K562 (cell line): ENCODE measurements at regions not wholly inside any gene's neighbourhood (a gene's known extent, or its start where the extent isn't known, plus 50 kb on each side); places are given as distances from the start of the nearest gene placed in this dataset.

ENCODE experiments used
- ATAC-seq: fragments of 200-7000 bp; cut with Tn5 transposase; 3 replicates; pipeline ENCODE4 v1.9.1; 2020; ENCODE audit warnings: moderate library complexity
- BruUV-seq: library from RNA; stranded (reverse); fragments of 400-500 nt; replicated peaks from 2 replicates; lab custom pipeline; 2021; lab: Mats Ljungman, UMichigan
- CTCF ChIA-PET: fragments of 300-600 bp; formaldehyde crosslinking; extraction: SDS; loops from one replicate; lab custom pipeline; 2021; ENCODE audit warnings: low intra/inter-chr PET ratio; lab: Yijun Ruan, JAX
- POLR2A ChIA-PET: fragments of 300-600, 350-650 bp; sonication (Branson Sonifier 250); formaldehyde crosslinking; extraction: SDS; loops from one replicate; lab custom pipeline; 2021; ENCODE audit warnings: antibody characterized with exemption, inconsistent platforms; lab: Yijun Ruan, JAX
- DNase-seq, 4 experiments: peaks; one replicate each; pipeline versions ENCODE4 v3.0.0 to v3.0.0-alpha.2; 2011 to 2018; ENCODE audit warnings: low spot score in 3 of 4, mixed read lengths in 3 of 4; ENCODE audit errors: extremely low read depth in 1 of 4
- FAIRE-seq: peaks from 2 replicates; lab custom pipeline; 2011; peaks lifted over from hg19 to GRCh38; lab: Jason Lieb, UNC
- H2AFZ ChIP-seq: 2 replicates; pipeline ENCODE4 v1.6.0; 2011; ENCODE audit warnings: low read depth, low read length, control low read depth, inconsistent platforms
- H3K27ac ChIP-seq: fragments of 200-600 bp; 3 replicates; pipeline ENCODE4 v1.8.0; 2011; ENCODE audit warnings: low read depth, mild to moderate bottlenecking, control low read depth, inconsistent platforms, low read length, moderate library complexity, mixed read lengths; ENCODE audit errors: extremely low read depth
- H3K27me3 ChIP-seq, 2 experiments: fragments of 300-600 bp in 1 of 2; 2 replicates in 1 of 2; 3 replicates in 1 of 2; pipeline versions ENCODE4 v1.6.0 to v1.8.0; 2011; ENCODE audit warnings: inconsistent platforms in 2 of 2, low read length in 2 of 2, mild to moderate bottlenecking in 1 of 2, mixed read lengths in 1 of 2, moderate library complexity in 1 of 2; ENCODE audit not compliant: control insufficient read depth in 2 of 2, insufficient read depth in 2 of 2
- H3K36me3 ChIP-seq: fragments of 300-600 bp; 3 replicates; pipeline ENCODE4 v1.8.0; 2011; ENCODE audit warnings: mild to moderate bottlenecking, low read length, inconsistent platforms; ENCODE audit not compliant: control insufficient read depth, insufficient read depth
- H3K4me1 ChIP-seq, 2 experiments: fragments of 200-600 bp in 1 of 2; replicated peaks in 1 of 2; 2 replicates in 1 of 2; 3 replicates in 1 of 2; pipeline versions ENCODE4 v1.5.1 to v1.8.0; 2011; ENCODE audit warnings: inconsistent platforms in 2 of 2, low read length in 2 of 2, mild to moderate bottlenecking in 1 of 2, mixed read lengths in 1 of 2, moderate library complexity in 1 of 2; ENCODE audit not compliant: control insufficient read depth in 2 of 2, insufficient read depth in 2 of 2
- H3K4me2 ChIP-seq: 2 replicates; pipeline ENCODE4 v1.6.1; 2011; ENCODE audit warnings: low read length, control low read depth, inconsistent platforms, mixed read lengths; ENCODE audit not compliant: insufficient read depth
- H3K4me3 ChIP-seq: fragments of 200-600 bp; sonication (generic), shearing (Covaris generic); 2 replicates; pipeline ENCODE4 v1.5.1; 2016; ENCODE audit warnings: control low read depth, inconsistent platforms
- H3K79me2 ChIP-seq: fragments of 200-600 bp; 3 replicates; pipeline ENCODE4 v1.8.0; 2011; ENCODE audit warnings: low read length, inconsistent platforms; ENCODE audit not compliant: control insufficient read depth, insufficient read depth
- H3K9ac ChIP-seq, 2 experiments: 2 replicates each; pipeline versions ENCODE4 v1.6.0 to v1.6.1; 2011; ENCODE audit warnings: low read depth in 2 of 2, low read length in 2 of 2, control low read depth in 1 of 2, inconsistent platforms in 1 of 2, mild to moderate bottlenecking in 1 of 2, mixed read lengths in 1 of 2; ENCODE audit not compliant: insufficient read depth in 1 of 2
- H3K9me1 ChIP-seq: one replicate; pipeline ENCODE4 v1.6.0; 2011; ENCODE audit warnings: inconsistent platforms, mild to moderate bottlenecking, low read length, moderate library complexity; ENCODE audit not compliant: control insufficient read depth, insufficient read depth
- H3K9me3 ChIP-seq: replicated peaks from 2 replicates; pipeline ENCODE4 v1.5.1; 2011; ENCODE audit warnings: low read depth, low read length, inconsistent platforms; ENCODE audit not compliant: control insufficient read depth, insufficient read depth
- H4K20me1 ChIP-seq: replicated peaks from 2 replicates; pipeline ENCODE4 v1.6.1; 2011; ENCODE audit warnings: low read length, inconsistent platforms, mixed read lengths; ENCODE audit not compliant: control insufficient read depth, insufficient read depth
- BHLHE40 ChIP-seq: IDR thresholded peaks from 2 replicates; pipeline ENCODE4 v1.6.1; 2011; ENCODE audit warnings: low read length, improper control_type of control experiment
- MXI1 ChIP-seq: IDR thresholded peaks from 2 replicates; pipeline ENCODE4 v1.6.1; 2011; ENCODE audit warnings: low read depth, mild to moderate bottlenecking, improper control_type of control experiment, low read length
- TRIM24 ChIP-seq, 2 experiments: fragments of 450-650 bp; IDR thresholded peaks; 2 replicates each; pipeline ENCODE4 v1.6.1; 2016
- ZNF695 ChIP-seq: fragments of 450-650 bp; formaldehyde crosslinking; IDR thresholded peaks from 2 replicates; pipeline ENCODE4 v1.4.0; 2020; ENCODE audit warnings: mild to moderate bottlenecking, moderate library complexity
- WGBS: fragments of 100-300 bp; shearing (Covaris generic); methylation state at CpG from one replicate; pipeline ENCODE4 v1.1.6; 2016; ENCODE audit warnings: low coverage, mixed read lengths; ENCODE audit not compliant: insufficient coverage; ENCODE audit errors: missing lambda C conversion rate; 5-methylcytosine and 5-hydroxymethylcytosine counted together
- in situ Hi-C: fragments of 300-500 bp; cut with MboI; formaldehyde crosslinking; loops from 4 replicates; pipeline ENCODE4 v1.15.0; 2018; ENCODE audit warnings: inconsistent platforms, mixed read lengths
- intact Hi-C: fragments of 100-400 bp; cut with micrococcal nuclease; formaldehyde crosslinking; loops from 2 replicates; pipeline ENCODE4 v1.14.2; 2022
- TF ChIP-seq, protein P1 (sequence below): fragments of 450-650 bp; conservative IDR thresholded peaks from 2 replicates; pipeline ENCODE4 v1.6.1; 2016; ENCODE audit warnings: missing genetic modification characterization, low read depth, mild to moderate bottlenecking, missing compliant biosample characterization, moderate library complexity
- TF ChIP-seq, protein P2 (sequence below), 2 experiments: fragments of 450-650 bp in 1 of 2; sonication (generic) in 1 of 2; formaldehyde crosslinking; conservative IDR thresholded peaks; 2 replicates each; pipeline versions ENCODE4 v1.4.0 to v1.8.1; 2020 to 2022; ENCODE audit warnings: mild to moderate bottlenecking in 1 of 2, missing genetic modification reagents in 1 of 2

DNA sequence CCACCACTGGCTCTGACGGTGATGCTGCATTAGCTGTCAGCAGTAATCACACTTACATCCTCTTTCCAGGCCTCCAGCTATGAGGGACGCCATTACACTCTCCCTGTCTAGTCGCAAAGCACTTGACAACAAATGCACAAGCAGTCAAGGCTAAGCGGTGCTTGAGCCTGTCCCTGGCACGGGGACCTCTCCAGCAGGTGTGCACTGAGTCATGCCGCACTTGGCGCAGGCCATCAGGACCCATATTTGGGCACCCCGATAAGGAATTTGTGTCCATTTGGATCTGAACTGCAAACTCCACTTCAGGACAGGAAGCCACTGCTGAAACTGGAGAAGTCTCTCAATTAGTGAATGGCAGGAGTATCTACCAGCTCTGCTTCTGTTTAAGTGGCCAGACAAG lies 301.9 kb upstream of the OBI1 start:
- no peaks in the 10 kb centered on the region for H3K9me1 ChIP-seq
- no peak overlapping the region for H3K27ac ChIP-seq
- no peak overlapping the region for H3K4me3 ChIP-seq
- no peak overlapping the region for H2AFZ ChIP-seq
- TF ChIP-seq TRIM24 (IDR thresholded peaks at IDR 0.05): no peak
- TF ChIP-seq, protein P1, sequence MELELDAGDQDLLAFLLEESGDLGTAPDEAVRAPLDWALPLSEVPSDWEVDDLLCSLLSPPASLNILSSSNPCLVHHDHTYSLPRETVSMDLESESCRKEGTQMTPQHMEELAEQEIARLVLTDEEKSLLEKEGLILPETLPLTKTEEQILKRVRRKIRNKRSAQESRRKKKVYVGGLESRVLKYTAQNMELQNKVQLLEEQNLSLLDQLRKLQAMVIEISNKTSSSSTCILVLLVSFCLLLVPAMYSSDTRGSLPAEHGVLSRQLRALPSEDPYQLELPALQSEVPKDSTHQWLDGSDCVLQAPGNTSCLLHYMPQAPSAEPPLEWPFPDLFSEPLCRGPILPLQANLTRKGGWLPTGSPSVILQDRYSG (tag): no peak
- TF ChIP-seq, protein P2, sequence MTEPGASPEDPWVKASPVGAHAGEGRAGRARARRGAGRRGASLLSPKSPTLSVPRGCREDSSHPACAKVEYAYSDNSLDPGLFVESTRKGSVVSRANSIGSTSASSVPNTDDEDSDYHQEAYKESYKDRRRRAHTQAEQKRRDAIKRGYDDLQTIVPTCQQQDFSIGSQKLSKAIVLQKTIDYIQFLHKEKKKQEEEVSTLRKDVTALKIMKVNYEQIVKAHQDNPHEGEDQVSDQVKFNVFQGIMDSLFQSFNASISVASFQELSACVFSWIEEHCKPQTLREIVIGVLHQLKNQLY (CRISPR knock-in tag; conservative IDR thresholded peaks at IDR 0.05): no peak
- TF ChIP-seq ZNF695 (CRISPR knock-in tag): no peak
- no peak for TF ChIP-seq MXI1
- no peak for TF ChIP-seq BHLHE40
- DNase-seq (no peak), FAIRE-seq (no peak), ATAC-seq (no peak)
- H3K9ac ChIP-seq: no peak overlapping the region
- POLR2A ChIA-PET: no interaction called here
- H3K36me3 ChIP-seq: no peaks in the 10 kb centered on the region
- H3K4me1 ChIP-seq: no peaks in the 10 kb centered on the region
- no peaks in the 10 kb centered on the region for H3K79me2 ChIP-seq
- H3K27me3 ChIP-seq: no peaks in the 10 kb centered on the region
- 2% methylated on average over 8 of the region's 8 CpGs for WGBS
- no peaks in the 10 kb centered on the region for H4K20me1 ChIP-seq
- H3K9me3 ChIP-seq: no peaks in the 10 kb centered on the region
- CTCF ChIA-PET: no interaction called here
- in situ Hi-C loops (no loop called here), intact Hi-C loops (no loop called here)
- BruUV-seq: no TSS peak
- H3K4me2 ChIP-seq: no peak overlapping the region
